Progenitor cell of endocrine pancreas (in vitro differentiated cells): ENCODE measurements at regions not wholly inside any gene's neighbourhood (a gene's known extent, or its start where the extent isn't known, plus 50 kb on each side); places are given as distances from the start of the nearest gene placed in this dataset.

ENCODE experiments used
- DNase-seq: peaks from one replicate; pipeline ENCODE4 v3.0.0; 2021; ENCODE audit warnings: low spot score; ENCODE audit not compliant: unreplicated experiment
- H3K27ac Mint-ChIP-seq: 2 replicates; pipeline ENCODE4 v1.8.0; 2021; ENCODE audit warnings: mild to moderate bottlenecking, moderate library complexity, mixed read lengths
- H3K27me3 Mint-ChIP-seq: 2 replicates; pipeline ENCODE4 v1.8.0; 2021; ENCODE audit warnings: mixed read lengths
- H3K36me3 Mint-ChIP-seq: 2 replicates; pipeline ENCODE4 v1.8.0; 2022; ENCODE audit warnings: mixed read lengths; ENCODE audit not compliant: insufficient read depth
- H3K4me1 Mint-ChIP-seq: 2 replicates; pipeline ENCODE4 v1.8.0; 2021; ENCODE audit warnings: low read depth, mixed read lengths
- H3K4me3 Mint-ChIP-seq: 2 replicates; pipeline ENCODE4 v1.8.0; 2021; ENCODE audit warnings: low read depth, mild to moderate bottlenecking, moderate library complexity, mixed read lengths
- H3K9me3 Mint-ChIP-seq: 2 replicates; pipeline ENCODE4 v1.8.0; 2021; ENCODE audit warnings: low read depth, mixed read lengths
- CTCF ChIP-seq: fragments of 200-600 bp; sonication (generic); IDR thresholded peaks from one replicate; pipeline ENCODE4 v1.5.0; 2021; ENCODE audit warnings: antibody characterized with exemption, mild to moderate bottlenecking; ENCODE audit not compliant: unreplicated experiment

- H3K27ac Mint-ChIP-seq = no peak overlapping the region
Measured at GRCh38 chr10:58994226-58995057, 182.0 kb upstream of the PHYHIPL start.

GRCh38 chr10:58995058-58995596 is 181.3 kb upstream of the PHYHIPL start:
- Mint-ChIP-seq H3K27ac (no peak overlapping the region), H3K9me3 (peaks cover 5% of the 10 kb centered on the region), H3K4me3 (no peak overlapping the region), H3K4me1 (peaks cover 12% of the 10 kb centered on the region), H3K36me3 (peaks cover 2% of the 10 kb centered on the region), H3K27me3 (no peaks in the 10 kb centered on the region)
- DNase-seq = no peak
- TF ChIP-seq CTCF = no peak

More at GRCh38 chr10:58994226-58995057, 182.0 kb upstream of the PHYHIPL start:
- no peak for TF ChIP-seq CTCF
- Mint-ChIP-seq H3K4me1 (peaks cover 13% of the 10 kb centered on the region), H3K4me3 (no peak overlapping the region), H3K9me3 (peaks cover 8% of the 10 kb centered on the region), H3K27me3 (no peaks in the 10 kb centered on the region), H3K36me3 (peaks cover 4% of the 10 kb centered on the region)
- no peak for DNase-seq

- Mint-ChIP-seq H3K4me1 (peaks cover 12% of the 10 kb centered on the region), H3K9me3 (peaks cover under 1% of the 10 kb centered on the region), H3K36me3 (peaks cover under 1% of the 10 kb centered on the region), H3K27me3 (no peaks in the 10 kb centered on the region), H3K27ac (no peak overlapping the region), H3K4me3 (no peak overlapping the region)
- TF ChIP-seq CTCF = no peak
- no peak for DNase-seq
Measured at GRCh38 chr10:58996063-58996462, 180.4 kb upstream of the PHYHIPL start.

- Mint-ChIP-seq H3K36me3 (no peaks in the 10 kb centered on the region), H3K4me1 (peaks cover 14% of the 10 kb centered on the region), H3K27me3 (no peaks in the 10 kb centered on the region), H3K4me3 (no peak overlapping the region), H3K9me3 (no peaks in the 10 kb centered on the region), H3K27ac (no peak overlapping the region)
- DNase-seq = no peak
- TF ChIP-seq CTCF = no peak
Measured at GRCh38 chr10:58996866-58997265, 179.6 kb upstream of the PHYHIPL start.

- no peak for DNase-seq
- Mint-ChIP-seq H3K4me1 (peaks cover 22% of the 10 kb centered on the region), H3K9me3 (no peaks in the 10 kb centered on the region), H3K27ac (peak overlapping the region; percentile 67), H3K4me3 (no peak overlapping the region), H3K27me3 (no peaks in the 10 kb centered on the region), H3K36me3 (no peaks in the 10 kb centered on the region)
- TF ChIP-seq CTCF = no peak
Measured at GRCh38 chr10:58998924-58999713, 177.3 kb upstream of the PHYHIPL start.
